GM19025 (cell line): ENCODE measurements at regions not wholly inside any gene's neighbourhood (a gene's known extent, or its start where the extent isn't known, plus 50 kb on each side); places are given as distances from the start of the nearest gene placed in this dataset.
A peak's percentile ranks its signal among the peaks of the same experiment; 100 is the strongest.

Source experiments
- ATAC-seq: cut with Tn5 transposase; IDR thresholded peaks from one replicate; pipeline ENCODE4 v1.9.1; 2021; ENCODE audit warnings: mild to moderate bottlenecking, low read depth, moderate library complexity; ENCODE audit not compliant: unreplicated experiment

DNA sequence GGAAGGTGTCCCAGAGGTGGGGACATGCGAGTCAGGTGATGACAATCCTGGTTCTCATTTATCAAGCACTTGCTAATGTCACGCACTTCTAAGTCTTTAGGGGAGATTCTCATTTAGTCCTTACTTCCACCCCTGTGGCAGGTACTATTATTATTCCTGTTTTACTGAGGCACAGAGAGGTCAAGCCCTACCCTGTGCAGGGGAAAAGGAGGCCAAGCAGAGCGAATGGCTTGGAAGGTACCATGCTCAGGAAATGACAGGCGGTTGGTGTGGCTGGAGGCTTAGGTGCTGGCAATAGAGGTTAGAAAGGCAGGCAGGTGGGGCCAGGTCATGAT, 268.9 kb downstream of the UACA start:
- ATAC-seq, result no peak

DNA sequence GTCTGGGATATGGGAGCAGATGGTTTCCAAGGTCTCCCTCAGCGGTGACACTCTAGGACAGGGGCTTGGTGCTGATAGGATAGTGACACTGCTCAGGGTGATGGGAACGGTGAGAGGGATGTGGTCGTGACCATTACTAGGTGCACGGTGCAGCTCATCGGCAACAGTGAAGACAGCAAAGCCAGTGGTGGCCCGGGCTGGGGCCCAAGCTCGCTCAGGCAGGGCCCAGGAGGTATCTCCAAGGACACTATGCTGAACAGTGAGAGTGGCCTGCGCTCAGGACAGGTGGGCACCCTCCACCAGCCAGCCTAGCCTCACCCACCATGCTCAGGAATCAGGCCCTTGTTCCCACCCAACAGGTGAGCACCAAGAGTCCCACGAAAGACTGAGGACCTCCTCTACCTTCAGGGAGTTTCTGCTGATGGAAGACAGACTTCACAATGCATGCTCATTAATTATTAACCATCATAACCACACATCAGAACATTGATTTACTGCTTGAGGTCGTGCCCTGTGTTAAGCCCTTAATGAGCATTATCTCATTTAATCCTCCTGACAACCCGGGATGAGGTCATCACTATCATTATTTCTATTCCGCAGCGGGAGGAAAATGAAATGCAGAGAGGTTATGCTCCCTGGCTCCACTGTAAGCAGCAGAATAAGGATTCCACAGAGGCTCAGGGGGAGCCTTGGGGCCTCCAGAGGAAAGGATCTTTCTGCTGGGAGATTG, 269.4 kb downstream of the UACA start:
- no peak for ATAC-seq

DNA sequence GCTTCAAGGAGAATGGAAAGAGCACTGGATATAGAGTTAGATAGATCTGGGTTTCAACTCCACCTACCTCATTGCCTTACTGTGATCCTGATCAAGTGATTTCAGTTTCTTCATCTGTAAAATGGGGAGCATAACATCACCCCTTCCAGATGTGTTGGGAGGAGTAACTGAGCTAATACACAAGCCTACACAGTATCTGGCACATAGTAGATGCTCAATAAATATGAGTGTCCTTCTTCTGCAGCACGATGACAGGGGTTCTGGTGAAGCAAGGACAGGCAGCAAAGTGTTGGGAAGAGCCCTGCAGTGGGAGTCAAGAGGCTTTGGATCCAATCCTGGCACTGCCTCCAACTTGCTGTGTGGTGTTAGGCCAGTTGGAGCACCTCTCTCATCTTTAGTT, 270.0 kb downstream of the UACA start:
- ATAC-seq, result no peak

DNA sequence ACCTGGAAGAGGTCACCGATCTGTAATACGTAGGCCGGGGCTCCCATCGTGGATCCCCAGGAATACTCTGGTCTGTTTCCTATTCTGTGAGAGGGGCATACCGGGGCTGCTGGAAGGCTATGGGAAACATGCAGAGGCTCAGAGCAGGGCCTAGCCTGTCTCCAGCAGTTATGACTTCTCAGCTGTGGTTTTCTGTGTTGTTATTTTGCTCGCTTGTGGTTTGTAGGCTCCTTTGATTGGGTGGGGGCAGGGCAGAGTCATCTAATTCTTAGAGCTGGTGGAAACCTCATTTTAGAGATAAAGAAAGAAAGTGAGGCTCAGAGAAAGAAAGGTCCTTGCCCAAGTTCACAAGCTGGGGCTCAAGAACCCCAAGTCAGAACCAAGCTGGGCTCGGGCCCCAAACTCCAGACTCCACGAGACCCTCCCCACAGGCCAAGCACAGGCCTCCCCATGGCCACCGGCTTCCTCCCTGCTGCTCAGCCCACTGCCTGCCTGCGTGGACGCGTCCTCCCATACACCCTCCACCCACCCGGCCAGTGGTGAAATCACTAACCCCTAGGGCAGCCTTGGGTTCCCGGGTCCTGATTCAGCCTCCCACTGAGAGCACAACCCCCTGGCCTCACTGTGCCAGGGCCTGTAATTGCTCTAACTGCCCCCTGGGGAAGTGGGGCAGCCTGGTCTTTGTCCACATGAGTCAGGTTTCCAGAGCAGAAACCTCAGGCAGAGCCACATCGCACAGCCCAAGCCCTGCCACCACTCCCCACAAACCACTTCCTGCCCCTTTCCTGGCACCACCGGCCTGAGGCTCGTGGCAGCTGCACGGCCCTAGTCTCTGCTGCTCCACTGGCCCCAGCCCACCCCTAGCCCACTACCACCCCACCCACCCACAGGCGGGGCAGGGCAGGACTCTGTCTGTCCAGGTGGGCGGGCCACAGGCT, 270.8 kb downstream of the UACA start:
- ATAC-seq, result peak; percentile 42

DNA sequence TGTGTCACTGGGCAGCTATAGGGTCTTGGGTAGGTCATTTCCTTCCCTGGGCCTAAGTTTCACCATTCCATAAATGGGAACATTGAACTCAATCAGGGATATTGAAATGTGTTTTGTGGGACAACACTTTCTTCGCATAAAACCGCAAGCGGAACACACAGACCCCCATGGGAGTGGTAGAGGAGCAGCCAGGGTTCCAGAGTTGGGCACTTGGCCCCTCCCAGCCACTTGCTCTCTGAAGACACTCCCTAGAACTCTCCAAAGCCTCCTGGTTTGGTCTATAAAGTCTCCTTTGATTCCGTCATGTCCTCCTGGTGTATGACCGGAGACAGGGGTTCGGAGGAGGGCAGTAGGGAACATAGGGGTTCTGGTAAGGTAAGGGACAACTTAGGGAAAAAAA, 271.7 kb downstream of the UACA start:
- ATAC-seq, result no peak

DNA sequence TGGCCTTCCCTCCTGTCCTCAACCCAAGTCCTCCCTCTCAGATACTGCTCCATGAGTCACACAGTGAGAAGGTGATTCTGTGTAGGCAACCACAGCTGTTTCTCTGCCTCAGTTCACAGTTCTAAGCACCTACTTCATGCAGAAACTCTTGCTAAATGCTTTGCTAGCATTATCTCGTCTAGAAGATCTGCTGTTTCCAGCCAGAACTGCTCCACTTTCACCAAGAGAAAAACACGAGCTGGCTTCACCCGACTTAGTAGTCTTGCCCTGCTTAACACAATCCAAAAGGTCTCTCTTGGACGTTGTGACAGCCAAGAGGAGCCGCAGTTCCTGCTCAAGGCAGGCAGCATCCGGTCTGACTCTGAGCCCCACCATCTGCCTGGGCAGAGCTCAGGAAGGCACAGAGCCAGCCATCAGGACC, 272.1 kb downstream of the UACA start:
- ATAC-seq, result no peak

DNA sequence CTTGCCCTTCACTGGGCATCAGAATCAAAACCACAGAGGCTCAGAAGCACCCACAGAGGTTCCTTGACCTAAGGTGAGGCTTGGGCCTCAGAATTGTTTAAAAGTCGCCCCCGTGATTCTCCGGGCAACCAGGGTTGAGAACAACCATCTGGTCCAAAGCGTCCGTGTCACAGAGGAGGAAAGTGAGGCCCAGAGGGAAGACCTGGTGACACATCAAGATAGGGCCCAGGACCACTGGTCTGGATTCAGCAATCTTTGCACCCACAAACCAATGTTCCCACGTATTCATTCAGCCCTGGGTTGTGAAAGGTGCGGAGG, 272.6 kb downstream of the UACA start:
- no peak for ATAC-seq

DNA sequence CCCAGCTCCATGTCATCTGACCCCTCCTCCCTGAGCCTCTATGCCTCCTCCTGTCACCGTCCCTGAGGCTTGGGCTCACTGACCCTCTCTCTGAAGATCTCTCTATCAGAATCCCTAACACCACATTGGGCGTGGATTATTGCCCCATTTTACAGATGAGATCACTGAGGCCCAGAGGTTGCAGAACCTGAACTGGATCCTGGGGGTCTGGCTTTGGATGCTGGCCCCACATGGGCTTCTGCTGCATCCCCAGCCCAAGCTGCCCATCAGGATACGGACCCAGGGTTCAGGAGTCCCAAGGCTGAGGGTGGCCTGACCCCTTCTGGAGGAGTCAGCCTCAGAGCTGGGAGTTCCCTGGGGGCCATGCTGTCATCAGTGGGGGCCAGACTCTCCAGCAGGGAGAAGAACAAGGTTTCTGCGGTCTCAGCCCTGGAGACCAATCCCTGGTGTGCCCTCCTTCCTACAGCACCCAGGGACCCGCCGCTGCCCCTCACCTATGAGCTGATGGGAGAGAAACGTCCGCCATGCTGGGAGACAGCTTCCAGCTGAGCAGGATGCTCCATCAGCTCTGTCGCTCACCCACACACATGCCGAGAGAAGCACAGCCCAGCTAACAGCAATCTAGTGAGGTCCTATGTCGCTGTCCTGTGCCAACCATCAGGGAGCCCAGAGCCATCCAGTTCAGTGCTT, 273.1 kb downstream of the UACA start:
- ATAC-seq, result no peak

DNA sequence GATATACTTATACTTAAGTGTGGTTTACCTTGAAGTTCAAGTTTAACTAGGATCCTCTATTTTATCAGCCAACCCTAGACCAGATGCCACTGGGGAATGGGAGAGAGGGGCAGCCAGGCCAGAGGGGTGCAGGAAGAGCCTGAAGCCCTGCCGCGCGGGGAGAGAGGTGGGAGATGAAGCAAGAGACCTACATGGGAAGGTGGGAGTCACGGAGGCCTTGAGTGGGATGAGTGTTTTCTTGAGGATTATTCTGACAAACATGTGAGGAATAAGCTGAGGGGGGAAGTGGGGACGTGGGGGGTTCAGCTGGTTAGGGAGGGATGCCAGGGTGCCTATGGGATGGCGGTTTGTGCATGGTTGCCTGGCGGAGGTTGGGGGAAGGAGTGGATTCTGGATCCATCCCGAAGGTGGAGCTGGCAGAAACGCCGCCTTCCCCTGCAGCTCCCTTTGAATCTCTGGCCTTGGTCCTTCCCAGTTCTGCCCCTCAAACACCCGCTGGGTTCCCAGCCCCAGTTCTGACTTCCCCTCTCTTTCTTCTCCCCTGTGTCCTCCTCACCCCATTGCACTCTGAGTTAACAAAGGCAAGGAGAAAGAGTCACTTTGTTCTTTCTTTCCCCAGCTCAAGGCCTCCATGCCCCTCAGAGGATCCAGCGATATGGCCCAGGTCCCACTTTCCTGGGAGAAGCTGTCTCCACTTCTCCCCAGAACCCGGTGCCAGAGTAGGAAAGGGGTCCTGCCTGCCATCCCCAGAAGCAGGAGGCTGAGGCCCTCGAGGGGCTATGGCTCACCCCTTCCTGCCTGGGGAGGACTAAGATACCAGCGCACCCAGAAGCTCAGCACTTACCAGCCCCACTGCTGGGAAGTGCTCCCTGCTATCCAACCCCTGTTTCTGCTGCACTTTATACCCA, 274.2 kb downstream of the UACA start:
- no peak for ATAC-seq

DNA sequence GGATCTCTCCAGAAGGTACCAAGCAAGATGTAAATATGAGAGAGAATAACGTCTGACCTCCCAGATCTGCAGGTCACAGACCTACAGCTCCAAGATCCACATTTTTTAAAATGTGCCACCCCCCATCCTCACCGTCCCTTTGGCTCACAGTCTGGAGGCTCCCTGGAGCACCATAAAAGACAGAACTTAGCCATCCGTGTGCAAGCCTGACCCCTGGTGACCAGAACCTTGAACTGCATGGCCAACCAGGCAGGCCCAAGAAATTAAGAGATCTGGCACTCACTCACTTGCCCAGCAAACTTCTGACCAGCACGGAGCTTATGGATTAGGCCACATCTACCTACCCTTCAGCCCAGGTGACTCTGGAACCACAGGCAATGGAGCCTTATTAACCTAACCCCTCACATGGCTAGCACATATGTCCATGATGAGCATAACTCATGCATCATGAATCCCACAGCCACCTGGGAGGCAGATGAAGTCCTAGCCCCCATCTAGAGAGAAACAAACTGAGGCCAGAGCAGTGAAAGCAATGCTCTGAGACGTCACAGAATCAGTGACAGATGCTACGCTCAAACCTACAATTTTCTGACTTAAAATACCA, 275.3 kb downstream of the UACA start:
- ATAC-seq, result no peak

DNA sequence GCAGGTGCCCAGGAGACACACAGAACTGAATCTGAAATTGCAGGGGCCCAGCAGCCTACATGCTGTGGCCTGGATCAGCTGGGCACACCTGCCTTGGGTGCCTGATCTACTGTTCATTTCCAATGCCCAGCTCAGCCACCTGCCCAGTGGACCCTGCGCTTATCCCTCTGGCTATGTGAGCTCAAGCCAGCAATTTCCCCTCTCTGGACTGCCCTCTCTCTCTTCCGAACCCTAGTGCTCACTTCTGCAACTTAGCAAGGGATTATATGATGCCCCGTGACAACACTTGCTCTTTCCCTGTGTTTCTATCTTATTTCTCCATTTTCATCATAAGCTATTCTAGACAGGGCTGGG, 276.0 kb downstream of the UACA start:
- no peak for ATAC-seq

DNA sequence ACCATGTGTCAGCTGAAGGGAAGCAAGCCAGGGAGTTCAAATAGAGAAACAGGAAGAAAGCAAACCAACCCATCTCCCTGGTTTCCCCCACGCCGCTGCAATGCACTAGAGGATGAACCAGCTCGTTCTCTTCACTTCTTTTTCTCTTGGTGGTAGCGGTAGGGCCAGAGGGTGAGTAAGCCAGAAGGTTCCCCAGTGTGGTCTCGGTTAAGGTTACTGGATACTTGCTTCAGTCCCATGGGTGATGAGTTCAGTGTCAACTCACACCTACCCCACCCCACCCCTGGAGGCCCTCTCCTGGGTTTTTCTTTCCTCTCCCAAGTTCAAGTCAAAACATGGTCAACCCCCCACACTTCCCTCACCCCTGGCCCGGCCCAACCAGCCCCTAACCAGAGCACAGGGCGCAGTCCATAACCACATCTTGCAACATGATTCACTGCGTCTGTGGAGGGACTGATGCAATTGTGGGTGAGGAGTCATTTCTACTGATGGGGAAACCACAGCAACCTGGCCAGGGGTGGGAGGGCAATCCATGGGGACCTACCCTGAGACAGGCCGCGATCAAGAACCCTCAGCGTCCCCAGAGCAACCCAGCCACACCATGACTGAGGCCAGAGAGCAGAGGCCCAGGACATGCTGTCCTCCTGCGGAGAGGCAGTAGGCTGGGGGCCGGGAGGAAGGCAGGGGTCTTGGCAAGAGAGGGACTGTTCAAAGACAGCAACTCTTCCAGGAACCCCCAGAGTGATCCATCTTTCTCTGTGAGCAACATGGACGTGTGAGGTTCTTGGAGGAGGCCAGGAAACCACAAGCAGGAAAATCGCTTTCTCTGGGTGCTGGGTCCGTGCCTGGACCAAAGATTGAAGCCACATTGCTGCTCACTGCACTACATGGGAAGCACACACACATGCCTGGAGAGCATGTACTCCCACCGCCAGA, 276.6 kb downstream of the UACA start:
- ATAC-seq, result peak; percentile 74

DNA sequence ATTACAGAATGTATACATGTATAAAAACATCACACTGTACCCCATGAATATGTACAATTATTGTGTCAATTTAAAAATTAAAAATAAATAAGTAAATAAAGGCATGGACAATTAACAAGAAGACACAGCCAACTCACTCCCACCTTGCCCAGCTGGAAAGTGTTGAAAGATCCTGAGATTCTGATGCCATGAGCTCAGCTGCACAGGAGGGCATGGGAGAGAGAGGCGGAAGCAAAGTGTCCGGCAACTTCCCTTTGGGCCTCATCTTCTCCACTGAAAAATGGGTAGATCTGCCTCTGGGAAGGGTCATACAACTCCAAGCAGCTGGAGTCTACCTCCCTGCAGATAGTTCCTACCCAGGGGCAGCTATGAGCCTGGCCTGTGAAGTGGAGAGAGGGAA, 277.3 kb downstream of the UACA start:
- ATAC-seq, result no peak

DNA sequence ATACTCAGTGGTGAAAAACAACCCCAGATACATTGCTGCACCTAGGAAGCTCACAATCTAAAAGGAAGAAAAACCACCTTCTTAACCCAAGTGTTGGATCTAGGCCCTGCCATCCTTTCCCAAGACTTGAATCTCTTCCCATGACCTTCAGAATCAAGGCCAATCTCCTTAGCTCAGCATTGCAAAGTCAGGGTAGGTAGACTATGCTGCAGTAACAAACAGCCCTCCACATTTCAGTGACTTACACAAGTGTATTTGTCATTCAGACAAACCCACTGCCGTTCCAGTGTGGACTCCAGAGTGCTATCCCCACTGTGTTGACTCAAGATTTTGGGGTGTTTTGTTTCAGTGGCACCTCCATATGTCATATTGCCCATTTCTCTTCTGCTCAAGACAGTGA, 278.4 kb downstream of the UACA start:
- ATAC-seq, result no peak

DNA sequence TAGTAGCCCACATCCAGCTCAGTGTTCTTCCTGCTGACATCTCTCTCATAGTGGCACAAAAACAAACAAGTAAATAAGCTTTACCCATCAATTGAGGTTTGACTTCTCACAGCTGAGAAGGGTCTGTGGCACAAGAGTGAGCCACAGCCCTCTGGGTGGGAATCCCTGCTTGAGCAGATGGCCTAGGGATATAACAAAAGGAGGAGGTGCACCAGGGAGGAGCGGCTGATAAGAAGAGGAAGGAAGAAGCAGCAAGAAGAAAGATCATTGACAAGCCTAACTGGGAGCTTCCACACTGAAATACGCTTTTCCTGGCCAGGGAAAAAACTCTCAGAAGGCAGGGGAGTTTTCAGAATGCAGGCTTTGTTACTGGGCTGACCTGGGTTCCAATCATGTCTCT, 279.8 kb downstream of the UACA start:
- no peak for ATAC-seq

DNA sequence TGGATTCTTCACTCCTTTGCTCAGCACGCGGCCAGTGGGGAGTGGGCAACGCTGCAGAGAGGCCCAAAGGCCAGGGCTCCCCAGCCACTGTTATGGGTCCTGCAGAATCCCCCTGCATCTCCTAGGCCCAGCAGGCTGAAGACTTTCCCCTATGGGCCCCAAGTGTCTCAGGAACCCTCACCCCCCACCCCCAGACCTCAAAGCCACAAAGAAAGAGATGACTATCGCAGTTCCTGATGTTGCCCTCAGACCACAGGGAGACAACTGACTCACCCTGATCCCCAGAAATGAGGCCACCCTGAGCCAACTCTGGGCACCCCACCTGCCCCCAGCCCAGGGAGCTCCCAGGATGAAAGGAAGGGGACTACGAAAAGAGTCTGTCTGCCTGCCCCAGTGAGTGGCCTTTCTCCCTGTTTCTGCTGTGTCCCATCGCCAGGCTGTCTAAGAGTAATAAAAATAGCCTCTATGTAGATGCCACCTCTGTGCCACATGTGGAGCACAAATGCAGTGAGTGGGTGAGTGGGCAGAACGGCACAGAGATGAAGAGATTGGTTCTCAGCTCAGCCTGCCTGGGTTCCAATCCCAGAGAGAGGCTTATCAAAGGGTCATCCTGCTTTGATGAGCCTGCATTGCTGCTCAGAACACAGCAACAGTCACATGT, 283.0 kb downstream of the UACA start:
- ATAC-seq, result no peak

DNA sequence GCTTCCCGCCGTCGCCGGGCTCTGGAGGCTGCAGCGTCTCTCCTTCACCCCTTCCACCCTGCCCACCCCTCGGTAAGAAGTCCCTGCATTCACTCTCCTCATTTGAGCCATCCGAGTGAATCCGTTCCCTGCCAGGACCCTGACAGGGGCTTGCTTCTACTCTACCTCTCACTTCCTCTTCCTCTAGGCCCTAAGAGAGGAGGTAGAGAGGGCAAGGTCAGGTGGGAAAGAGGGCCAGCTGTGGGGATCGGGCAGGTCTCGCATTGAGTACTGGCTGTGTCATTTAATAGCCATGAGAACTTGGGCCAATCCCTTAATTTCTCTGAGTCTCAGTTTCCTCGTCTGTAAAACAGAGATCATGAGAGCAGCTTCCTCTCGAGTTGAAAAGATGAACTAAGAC, 283.6 kb downstream of the UACA start:
- ATAC-seq, result no peak

DNA sequence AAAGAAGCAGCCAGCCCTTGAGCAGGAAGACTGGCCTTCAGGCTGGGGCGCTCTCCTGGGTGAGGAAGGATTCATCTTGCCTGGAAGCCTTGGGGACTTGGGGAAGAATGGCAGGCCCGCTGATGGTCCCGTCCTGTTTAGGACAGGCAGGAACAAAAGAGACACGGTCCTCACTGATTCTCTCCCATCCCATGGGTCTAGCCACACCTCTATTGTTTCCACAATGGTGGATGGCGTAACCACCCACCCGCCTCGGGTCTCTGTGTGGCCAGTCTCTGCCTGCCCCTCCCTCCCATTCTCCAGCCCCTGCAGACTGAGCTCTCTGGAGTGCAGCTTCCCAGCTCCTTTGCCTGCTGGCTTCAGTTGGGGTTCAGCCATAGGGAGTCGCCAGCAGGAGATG, 284.3 kb downstream of the UACA start:
- no peak for ATAC-seq
